ENCODE measurements at regions not wholly inside any gene's neighbourhood (a gene's known extent, or its start where the extent isn't known, plus 50 kb on each side); places are given as distances from the start of the nearest gene placed in this dataset.

- TF ChIP-seq CTCF (IDR thresholded peaks at IDR 0.05), result no peak
- no peak for TF ChIP-seq POLR2A (IDR thresholded peaks at IDR 0.05; ENCODE audit: low read depth)
- TF ChIP-seq POLR2AphosphoS5 (IDR thresholded peaks at IDR 0.05), result no peak
These were observed 71.1 kb upstream of the PMEPA1 start for GRCh38 chr20:57780906-57781305.
